ENCODE measurements at regions not wholly inside any gene's neighbourhood (a gene's known extent, or its start where the extent isn't known, plus 50 kb on each side); places are given as distances from the start of the nearest gene placed in this dataset.
"Not testable (repeated sequence)": the region's sequence is repeated elsewhere in the genome, so short reads cannot be mapped to it uniquely, and the experiment has no call there.

DNA sequence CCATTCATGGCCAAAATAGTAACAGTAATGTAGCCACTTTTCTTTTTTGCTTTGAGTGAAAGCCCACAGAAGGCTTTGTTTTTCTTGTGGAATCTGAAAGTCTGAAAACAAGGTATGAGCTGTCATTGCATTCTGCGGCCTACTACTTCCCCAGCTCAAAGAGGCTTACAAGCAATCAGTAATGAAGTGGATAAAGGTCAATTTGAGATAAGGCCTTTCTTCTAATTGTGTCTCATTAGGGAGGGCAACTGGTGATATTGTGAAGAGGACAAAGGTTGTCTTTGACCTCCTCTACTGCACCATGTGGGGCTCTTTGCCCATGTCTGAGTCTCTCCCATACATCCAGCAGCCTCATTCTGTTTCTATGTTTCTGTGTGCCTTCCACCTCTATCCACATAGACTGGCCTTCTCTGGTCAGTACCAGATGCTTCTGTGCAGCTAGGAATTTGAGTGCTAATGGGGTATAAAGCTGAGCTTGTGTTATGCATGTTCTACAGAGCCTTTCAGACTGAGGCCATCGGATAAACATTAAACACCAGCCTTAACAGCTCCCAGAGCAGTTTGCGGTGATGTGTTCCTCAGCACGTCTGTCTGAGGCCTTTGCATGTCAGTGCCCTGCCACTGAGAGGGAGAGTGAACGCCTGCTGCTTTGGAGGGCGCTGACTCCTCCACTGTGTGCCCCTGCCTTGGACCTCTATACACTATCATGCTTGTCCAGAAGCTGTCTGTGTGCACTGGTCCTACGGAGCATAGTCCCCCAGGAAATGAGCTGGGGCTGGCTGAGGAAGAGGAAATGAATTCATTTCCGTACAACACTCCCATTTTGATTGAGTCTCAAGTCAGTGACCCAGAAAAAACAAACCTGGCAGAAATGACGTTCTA is 80.2 kb downstream of the SH2D1A start:
- no peak for DNase-seq (ENCODE audit: low read depth)

DNA sequence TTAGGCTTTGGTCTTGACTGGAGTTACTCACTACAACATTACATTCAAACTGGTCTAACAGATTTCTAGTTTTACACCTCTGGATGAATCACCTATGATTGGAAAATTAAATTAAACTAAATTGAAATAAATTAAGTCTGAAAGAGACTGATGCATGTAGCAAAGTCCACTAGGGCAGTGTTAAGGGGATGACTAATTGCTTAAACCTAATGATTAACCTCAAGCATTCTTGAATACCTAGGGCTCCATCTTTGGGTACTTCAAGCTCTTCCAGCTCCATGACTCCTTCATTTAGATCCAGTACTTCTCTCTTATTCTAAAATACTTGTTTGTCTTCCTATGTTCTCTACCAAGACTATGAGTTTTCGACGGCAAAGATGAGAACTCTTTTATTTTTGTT is 86.8 kb downstream of the SH2D1A start:
- no peak for DNase-seq (ENCODE audit: low read depth)

DNA sequence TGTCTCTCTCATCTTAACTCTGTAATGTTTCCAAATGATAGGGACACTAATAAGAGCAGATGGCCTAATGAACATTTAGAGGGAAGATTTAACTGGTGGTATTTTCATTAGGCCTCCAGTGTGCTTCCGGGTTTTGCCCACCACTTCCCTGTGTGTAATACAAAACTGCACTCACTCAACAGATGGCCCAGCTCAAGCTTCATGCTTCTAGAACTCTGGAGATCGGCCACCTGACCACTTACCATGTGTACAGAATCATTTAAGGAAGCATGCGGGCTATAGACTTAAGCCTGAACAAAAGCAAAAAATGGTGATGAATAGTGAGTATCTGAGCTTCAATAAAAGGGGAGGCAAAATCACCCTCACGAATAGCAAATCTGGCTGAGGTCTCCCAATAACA is 89.3 kb downstream of the SH2D1A start:
- no peak for DNase-seq (ENCODE audit: low read depth)

DNA sequence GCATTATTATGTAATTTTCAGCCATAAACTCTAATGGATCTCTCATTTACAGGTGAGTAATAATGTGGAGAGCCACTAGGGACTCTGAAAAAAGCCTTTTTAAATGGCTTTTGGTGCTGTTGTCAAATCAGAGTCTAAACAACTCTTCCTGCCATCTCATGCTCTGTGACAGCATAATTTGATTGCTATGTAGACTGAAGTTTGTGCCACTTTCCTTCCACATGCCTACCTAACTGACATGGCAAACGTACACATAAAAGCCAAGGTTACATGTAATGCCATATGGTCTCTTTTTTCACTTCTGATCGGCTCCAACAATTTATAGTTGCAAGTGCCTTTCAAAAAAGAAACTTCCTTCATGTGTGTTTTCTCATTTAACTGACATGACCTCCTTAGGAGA is 94.3 kb downstream of the SH2D1A start:
- no peak for DNase-seq (ENCODE audit: low read depth)

DNA sequence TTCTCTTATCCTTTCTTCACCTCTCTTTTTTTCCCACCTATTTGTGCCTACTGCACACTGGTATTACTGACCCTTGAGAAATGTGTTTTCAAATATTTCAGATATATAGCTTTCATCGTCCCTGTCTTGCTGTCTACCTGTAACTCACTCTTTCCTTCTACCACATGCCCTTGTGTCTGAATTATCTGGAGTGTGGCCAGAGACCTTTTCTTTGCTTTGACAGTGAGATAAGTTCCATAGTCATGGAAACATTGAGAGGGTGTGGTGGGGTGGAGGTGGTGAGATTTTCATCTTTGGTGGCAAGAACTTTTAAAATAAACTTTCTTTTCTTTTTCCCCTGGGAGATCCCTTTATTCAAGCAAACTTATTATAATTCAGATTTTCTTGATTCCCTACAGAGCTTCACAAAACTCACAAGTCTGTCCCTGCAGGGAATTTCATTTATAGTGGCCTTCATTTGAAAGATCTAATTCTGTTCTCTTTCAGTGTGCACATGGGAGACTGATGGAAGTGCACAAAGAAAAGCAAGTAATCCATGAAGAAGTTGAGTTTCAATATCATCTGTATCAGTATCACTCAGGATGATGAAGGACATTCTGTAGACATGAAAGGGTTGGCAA is 95.7 kb downstream of the SH2D1A start:
- no peak for DNase-seq (ENCODE audit: low read depth)

DNA sequence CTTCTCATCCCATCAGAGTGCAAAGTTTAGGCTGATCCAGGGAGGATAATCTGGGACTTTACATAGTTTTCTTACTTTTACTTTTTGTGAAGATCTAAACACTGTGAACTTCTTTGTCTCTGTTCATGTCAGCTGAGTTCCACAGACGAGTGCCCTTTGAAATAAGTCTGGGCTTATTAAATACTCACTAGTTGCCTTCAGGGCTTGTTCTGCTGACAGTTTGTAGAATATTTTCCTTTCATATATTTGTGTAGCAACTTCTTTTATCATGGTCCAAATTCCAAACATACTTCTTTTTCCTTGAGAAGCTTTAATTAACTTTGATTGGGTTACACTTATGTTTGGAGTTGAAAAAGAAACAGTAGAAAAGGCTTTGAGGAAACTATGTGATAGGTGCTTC is 109.6 kb downstream of the SH2D1A start:
- no peak for DNase-seq (ENCODE audit: low read depth)

DNA sequence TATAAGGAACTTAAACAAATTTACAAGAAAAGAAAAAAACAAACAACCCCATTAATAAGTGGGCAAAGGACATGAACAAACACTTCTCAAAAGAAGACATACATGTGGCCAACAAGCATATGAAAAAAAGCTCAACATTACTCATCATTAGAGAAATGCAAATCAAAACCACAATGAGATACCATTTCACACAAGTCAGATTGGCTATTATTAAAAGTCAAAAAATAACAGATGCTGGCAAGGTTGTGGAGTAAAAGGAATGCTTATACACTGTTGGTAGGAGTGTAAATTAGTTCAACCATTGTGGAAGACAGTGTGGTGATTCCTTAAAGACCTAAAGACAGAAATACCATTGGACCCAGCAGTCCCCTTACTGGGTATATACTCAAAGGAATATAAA is 113.5 kb downstream of the SH2D1A start:
- DNase-seq (ENCODE audit: low read depth) = not testable (repeated sequence)

DNA sequence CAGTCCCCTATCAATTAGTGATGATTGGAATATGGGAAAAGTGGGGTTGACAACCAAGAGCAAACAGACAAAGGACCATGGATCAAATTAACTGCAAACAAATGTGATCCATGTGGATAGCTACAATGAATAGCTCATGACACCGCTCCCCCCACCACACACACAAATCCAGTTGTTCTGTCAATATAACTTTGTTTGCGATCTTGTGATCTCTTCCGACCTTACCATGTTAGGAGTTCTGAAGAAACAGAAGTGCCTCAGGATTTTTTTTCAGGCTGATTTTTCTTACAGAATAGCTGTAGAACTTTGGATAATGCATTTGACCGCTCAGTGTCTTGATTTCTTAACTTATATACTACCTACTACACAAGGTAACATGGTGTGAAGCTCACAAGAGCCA is 116.6 kb downstream of the SH2D1A start:
- no peak for DNase-seq (ENCODE audit: low read depth)

DNA sequence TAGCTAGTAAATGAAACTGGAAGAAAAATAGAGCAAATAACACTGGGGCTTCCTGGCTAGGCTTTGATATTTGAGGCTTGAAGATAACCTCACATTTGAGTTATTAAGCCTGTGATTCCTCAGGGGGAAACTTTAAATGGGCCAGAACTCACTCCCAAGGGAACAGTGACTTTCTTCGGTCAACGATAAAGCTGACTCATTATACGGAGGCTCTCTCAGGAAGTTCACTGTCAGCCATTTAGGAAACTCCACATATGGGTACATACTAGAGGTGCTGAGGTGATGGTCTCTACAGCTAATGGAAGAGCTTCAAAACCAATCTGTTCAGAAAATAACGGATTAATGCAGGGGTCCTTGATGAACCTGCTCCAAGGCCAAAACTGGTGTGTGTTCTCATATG is 120.8 kb downstream of the SH2D1A start:
- no peak for DNase-seq (ENCODE audit: low read depth)

DNA sequence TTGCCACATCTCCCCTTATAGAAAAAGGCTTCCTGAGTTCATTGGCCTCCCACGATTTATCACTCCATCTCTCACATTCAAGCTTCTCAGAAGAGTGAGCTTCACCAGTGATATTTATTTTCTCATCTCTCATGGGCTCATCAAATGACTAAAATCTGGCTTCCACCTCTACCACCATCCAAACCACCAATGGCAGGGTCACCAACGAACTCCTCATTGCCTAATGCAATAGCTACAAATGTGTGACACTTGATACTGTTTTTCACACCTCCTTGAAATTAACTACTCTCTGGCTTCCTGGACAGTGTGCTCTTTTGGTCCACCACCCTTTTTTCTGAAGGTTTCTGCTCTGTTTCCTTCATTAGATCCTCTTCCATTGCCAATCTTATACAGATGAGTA is 129.0 kb downstream of the SH2D1A start:
- no peak for DNase-seq (ENCODE audit: low read depth)

DNA sequence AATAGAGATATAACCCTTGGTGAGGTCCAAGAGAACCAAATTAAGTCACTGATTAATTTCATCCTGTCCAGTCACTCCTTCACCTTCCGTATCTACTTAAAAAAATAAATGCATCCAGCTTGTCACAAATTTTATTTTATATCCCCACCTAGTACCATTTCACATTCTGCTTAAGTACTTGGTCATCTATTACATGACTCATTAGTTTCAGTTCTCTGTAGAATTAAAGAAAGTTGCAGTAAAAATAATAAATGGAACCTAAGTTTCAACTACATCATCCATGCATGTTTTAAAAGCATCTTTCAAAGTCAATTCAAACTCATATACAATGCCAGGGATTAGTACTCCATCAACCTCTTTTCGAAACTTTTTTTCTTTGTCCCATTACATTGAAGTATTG is 130.2 kb downstream of the SH2D1A start:
- no peak for DNase-seq (ENCODE audit: low read depth)

DNA sequence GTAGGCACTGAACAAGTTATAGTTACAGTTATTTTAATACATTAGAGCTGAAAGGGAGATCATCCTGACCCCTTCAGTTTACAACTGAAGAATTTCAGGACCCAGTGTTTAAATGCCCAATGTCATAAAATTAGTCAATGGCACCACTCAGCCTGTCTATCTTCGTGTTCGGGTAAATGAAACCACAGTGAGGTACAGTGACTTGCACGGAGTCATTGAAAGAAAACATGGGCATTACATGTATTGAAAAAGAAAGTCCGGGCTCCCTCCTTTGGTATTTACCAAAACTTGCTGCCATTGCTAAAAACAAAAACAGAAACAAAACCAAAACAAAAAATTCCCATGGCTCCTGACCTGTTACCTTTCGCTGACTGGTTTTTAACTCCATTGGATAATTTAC is 131.7 kb downstream of the SH2D1A start:
- DNase-seq (ENCODE audit: low read depth) = no peak

DNA sequence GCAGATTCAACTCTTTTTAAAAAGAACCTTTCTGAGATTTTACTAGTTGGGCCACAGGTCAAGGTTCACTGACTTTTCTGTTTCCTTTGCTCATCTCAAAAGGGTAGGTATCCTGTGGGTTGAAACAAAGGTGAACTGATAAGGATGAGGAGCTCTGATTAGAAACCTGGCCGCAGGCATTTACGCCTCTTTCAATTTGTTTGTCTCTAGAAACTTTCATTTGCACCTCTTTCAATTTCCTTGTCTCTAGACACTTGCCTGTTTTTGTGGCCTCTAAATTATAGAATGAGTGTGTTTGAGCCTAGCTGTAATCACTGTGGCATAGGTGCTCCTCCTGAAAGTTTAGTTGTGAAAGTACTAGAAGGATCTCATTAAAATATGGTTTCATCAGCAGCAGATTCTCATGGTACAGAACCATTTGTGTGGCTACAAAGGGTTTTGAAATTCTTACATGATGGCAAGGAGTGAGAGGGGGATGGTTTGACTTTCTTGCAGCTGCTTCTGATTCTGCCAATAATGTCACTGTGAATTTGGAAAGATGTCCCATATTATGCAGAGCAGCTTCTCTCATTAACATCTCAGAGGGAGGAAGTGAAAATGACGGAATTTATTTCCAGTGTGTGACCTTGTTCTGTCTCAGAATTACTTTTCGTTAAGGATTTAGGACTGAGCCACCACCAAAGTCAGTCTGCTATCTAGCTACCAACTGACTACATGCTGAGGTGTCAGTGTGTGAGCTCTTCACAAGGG is 142.2 kb downstream of the SH2D1A start:
- no peak for DNase-seq (ENCODE audit: low read depth)

DNA sequence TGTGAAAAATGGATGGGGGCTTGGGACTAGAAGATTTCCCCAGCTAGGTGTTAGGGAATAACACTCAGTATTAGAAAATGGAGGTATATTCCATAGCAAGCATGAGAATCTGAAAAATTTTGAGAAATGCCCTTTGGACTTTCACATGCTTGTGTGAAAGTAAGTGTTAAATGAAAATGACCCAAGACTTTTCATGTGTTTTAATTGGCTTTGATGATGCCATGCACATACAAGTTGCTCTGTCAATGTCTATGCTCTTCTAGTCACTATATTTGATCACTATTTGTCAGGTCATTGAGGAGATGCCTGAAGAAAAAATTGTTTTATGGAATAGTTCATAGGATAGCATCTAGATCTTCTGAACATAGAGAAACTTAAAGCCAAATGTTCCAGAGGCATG is 147.6 kb downstream of the SH2D1A start:
- no peak for DNase-seq (ENCODE audit: low read depth)

DNA sequence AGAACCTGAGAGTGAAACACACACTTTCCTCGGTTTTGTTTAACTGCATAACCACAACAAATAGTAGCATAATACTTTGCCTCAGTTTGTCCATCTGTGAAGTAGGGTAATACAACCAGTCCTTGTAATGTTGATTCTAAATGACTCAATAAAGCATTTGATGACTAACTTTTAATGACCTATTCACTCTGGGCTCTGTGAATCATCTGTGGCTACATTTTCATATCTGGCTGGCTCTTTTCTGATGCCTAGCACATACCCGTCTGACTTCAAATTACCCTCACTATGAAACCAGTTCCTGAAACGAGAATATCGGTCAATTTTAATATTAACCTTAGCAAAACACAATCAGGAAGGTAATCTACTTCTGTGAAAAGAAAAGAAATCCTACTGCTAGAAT is 151.0 kb downstream of the SH2D1A start:
- no peak for DNase-seq (ENCODE audit: low read depth)

DNA sequence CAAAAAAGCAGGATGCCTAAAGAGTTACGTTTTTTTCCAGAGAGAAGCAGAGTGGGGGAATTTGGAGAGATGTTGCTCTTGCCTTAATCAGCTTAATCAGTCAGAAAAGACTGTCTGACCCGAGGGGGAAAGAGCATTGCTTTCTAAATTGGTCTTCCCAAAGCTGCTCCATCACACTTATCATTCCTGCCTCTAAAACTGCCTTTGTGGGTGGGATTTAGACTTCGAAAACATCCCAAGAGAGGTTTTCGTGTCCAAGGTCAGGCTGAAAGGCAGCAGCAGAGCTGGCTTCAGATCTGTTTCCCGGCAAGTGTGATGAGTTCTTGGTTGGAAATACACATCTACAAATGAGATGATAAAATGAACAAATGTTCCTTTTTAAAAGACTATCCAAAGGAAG is 155.2 kb downstream of the SH2D1A start:
- DNase-seq (ENCODE audit: low read depth) = peak; percentile 47

DNA sequence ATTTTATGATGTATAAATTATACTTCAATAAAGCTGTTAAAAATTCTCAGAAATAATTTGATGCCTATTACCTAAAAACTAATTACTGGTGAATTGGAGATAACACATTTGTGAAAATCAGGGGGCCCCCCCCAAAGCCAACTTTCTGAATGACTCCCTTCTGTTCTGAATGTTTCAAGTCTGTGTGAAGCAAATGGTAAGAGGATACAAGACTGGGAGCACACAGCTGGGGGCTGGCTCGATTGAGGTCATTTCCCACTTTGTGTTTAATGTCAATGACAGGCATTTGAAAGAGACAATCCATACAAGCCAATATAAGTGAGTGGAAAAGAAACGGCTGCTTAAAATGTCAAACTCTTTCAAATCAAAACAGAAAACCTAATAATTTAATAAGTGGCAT is 155.8 kb downstream of the SH2D1A start:
- DNase-seq (ENCODE audit: low read depth) = no peak

DNA sequence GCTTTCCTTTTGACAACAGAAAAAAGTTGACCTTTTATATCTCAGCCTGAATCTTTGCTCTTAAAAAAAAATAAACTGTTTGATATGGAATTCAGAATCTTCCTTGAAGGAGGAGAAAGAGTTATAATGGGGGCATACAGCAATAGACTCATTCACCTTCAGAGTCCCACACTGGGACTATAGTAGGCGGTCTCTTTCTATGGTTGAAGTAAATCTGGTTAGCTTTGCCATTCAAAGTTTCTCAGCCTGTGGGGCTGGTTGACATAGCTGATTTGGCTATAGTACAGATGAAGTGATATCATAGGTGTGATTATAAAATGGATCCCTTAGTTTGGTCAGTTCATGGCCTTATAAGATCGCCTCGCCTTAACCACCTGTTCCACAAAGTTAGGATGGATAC is 156.2 kb downstream of the SH2D1A start:
- DNase-seq (ENCODE audit: low read depth) = no peak

DNA sequence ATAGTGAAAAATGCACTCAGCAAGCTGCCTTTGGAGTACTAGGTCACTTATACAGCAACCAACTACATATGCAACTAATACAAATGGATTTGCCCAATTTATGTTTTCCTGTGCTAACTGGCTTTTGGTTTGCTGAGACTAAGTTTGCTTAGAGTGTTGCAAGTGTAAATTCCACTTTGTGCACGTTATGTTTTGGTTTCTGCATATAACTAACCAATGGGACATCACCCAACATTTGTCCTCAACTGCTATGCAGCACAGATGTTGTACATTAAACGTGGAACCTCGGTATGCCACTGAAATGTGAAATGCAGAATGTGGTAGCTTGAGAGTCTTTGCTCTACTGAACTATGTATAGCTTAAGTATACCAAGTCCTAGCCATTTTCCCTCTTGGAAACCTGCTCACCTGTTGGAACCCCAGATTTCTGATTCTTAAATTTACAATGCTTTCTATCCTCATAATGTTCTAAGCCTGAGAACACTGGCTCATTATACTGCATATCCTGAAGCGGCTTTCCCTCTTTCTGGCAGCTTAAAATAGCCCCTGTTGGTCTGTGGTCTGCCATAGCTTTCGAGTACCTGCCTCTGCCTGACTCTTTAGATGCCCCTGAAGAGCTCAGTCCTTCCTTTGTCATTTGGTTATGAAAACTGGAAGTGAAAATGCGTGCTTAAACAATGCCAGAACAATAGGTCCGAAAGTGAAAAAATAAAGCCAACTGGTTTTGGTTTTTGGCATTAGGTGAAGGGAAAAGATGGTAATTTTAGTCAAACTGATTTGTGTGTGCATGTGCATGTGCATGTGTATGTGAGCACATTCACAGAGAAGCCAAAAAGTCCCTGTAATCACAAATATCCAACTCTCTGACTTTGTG is 158.0 kb downstream of the SH2D1A start:
- DNase-seq (ENCODE audit: low read depth) = no peak

DNA sequence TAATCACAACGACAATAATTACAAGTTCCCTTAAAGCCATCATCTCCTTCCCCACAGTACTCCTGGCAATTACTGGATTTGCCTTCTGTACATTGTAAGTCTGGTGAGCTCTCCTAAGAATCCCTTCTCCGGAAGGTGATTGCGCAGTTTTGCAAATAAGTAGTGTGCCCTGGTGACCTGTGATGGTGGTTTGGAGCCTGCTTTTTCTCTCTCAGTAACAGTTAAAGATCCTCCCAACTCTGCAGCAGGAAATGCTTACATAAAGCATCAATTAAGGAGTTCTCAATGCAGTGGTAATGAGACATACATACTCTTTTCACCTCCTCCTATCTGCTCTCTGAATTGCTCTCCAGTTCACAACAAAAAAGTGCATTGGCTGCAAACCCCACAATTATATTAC is 159.7 kb downstream of the SH2D1A start:
- DNase-seq (ENCODE audit: low read depth) = no peak

DNA sequence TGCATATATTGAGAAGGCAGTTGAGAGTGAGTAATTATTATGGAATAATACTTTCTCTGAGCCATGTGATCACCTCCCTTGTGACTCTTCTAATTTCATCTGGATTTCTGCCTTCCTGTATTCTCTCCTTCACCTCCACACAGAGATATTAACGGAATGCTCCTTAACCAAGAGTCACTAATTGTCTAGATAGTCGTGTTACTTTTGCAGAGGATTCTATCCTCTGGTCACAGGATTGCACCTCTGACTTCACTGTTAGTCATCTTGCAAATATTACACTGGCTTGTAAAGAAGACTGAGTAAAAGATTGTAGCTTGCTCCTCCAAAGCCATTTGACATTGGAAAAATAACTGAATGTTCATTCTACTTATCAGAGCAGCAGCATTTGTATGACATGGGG is 160.9 kb downstream of the SH2D1A start:
- DNase-seq (ENCODE audit: low read depth) = no peak

DNA sequence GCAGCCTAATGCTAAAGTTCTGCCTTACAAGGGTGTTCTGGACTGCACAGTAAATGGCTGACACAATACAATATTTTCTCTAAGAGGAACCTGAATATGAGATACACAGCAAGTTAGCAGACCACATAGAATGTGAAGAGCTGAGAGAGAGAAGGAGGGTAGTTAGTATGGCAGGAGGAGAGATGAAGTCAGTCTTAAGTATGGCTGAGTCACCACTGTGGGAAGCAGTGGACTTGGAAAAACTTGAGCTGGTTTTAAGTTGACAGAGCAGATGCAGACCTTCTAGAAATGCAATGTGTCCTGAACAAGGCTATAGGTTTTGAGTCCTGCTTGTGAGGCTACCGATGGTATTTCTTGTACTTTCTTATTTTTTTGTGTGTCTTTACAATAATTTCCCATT is 172.5 kb downstream of the SH2D1A start:
- no peak for DNase-seq (ENCODE audit: low read depth)

All from forelimb muscle (tissue), 1 donor.